Mesenchymal stem cell (in vitro differentiated cells and primary cell): ENCODE measurements at regions not wholly inside any gene's neighbourhood (a gene's known extent, or its start where the extent isn't known, plus 50 kb on each side); places are given as distances from the start of the nearest gene placed in this dataset.
"Not testable (repeated sequence)": the region's sequence is repeated elsewhere in the genome, so short reads cannot be mapped to it uniquely, and the experiment has no call there.

Source experiments
- DNase-seq: peaks from one replicate; pipeline ENCODE4 v3.0.0-alpha.2; 2013
- H2AFZ ChIP-seq: one replicate; pipeline ENCODE4 v1.6.1; 2013; ENCODE audit warnings: low read depth, mild to moderate bottlenecking, control low read depth, inconsistent platforms, low read length, moderate library complexity
- H2AK5ac ChIP-seq: 2 replicates; pipeline ENCODE4 v1.6.1; 2013; ENCODE audit warnings: low read length, moderate library complexity, mild to moderate bottlenecking, inconsistent platforms; ENCODE audit not compliant: severe bottlenecking
- H2BK120ac ChIP-seq: one replicate; pipeline ENCODE4 v1.6.1; 2013; ENCODE audit warnings: low read depth, mild to moderate bottlenecking, inconsistent platforms, low read length, moderate library complexity
- H2BK12ac ChIP-seq, 2 experiments: one replicate each; pipeline ENCODE4 v1.6.1; 2013; ENCODE audit warnings: inconsistent platforms in 2 of 2, low read length in 2 of 2, mild to moderate bottlenecking in 2 of 2, moderate library complexity in 2 of 2, control low read depth in 1 of 2
- H2BK15ac ChIP-seq: one replicate; pipeline ENCODE4 v1.6.1; 2013; ENCODE audit warnings: mild to moderate bottlenecking, low read depth, inconsistent platforms; ENCODE audit not compliant: poor library complexity, severe bottlenecking
- H2BK5ac ChIP-seq: 2 replicates; pipeline ENCODE4 v1.6.1; 2013; ENCODE audit warnings: low read depth, mild to moderate bottlenecking, low read length, control low read depth, inconsistent platforms; ENCODE audit not compliant: poor library complexity, severe bottlenecking
- H3K14ac ChIP-seq, 2 experiments: one replicate each; pipeline ENCODE4 v1.6.1; 2013; ENCODE audit warnings: inconsistent platforms in 2 of 2, low read length in 2 of 2, control low read depth in 1 of 2, mild to moderate bottlenecking in 1 of 2, moderate library complexity in 1 of 2
- H3K18ac ChIP-seq, 2 experiments: one replicate each; pipeline ENCODE4 v1.6.1; 2013; ENCODE audit warnings: inconsistent platforms in 2 of 2, low read length in 2 of 2, control low read depth in 1 of 2, low read depth in 1 of 2, mild to moderate bottlenecking in 1 of 2
- H3K23ac ChIP-seq, 2 experiments: one replicate each; pipeline ENCODE4 v1.6.1; 2013; ENCODE audit warnings: inconsistent platforms in 2 of 2, low read length in 2 of 2, mild to moderate bottlenecking in 2 of 2, moderate library complexity in 2 of 2, control low read depth in 1 of 2
- H3K27ac ChIP-seq: 2 replicates; pipeline ENCODE4 v1.5.1; 2013; ENCODE audit warnings: mild to moderate bottlenecking, moderate library complexity, low read length, control low read depth, inconsistent platforms; ENCODE audit not compliant: poor library complexity, severe bottlenecking
- H3K27me3 ChIP-seq, 2 experiments: 2 replicates each; pipeline versions ENCODE4 v1.6.1 to v1.7.0; 2013; ENCODE audit warnings: low read length in 2 of 2, mild to moderate bottlenecking in 2 of 2, moderate library complexity in 2 of 2, control low read depth in 1 of 2, inconsistent platforms in 1 of 2; ENCODE audit not compliant: control insufficient read depth in 1 of 2, insufficient read depth in 1 of 2
- H3K36me3 ChIP-seq, 2 experiments: 2 replicates each; pipeline versions ENCODE4 v1.6.1 to v1.7.0; 2013; ENCODE audit warnings: low read length in 2 of 2, control low read depth in 1 of 2, inconsistent platforms in 1 of 2, low read depth in 1 of 2, mild to moderate bottlenecking in 1 of 2; ENCODE audit not compliant: insufficient read depth in 2 of 2, control insufficient read depth in 1 of 2
- H3K4ac ChIP-seq, 2 experiments: one replicate each; pipeline ENCODE4 v1.6.1; 2013; ENCODE audit warnings: inconsistent platforms in 2 of 2, low read length in 2 of 2, mild to moderate bottlenecking in 2 of 2, moderate library complexity in 2 of 2, control low read depth in 1 of 2, low read depth in 1 of 2
- H3K4me1 ChIP-seq: 2 replicates; pipeline ENCODE4 v1.6.1; 2013; ENCODE audit warnings: low read depth, low read length, control low read depth; ENCODE audit not compliant: control insufficient read depth, insufficient read depth
- H3K4me2 ChIP-seq: 2 replicates; pipeline ENCODE4 v1.6.1; 2013; ENCODE audit warnings: low read length, mild to moderate bottlenecking, inconsistent platforms; ENCODE audit not compliant: poor library complexity, severe bottlenecking
- H3K4me3 ChIP-seq, 2 experiments: 2 replicates each; pipeline versions ENCODE4 v1.5.1 to v1.7.0; 2013; ENCODE audit warnings: low read length in 2 of 2, mild to moderate bottlenecking in 2 of 2, control low read depth in 1 of 2, low read depth in 1 of 2; ENCODE audit not compliant: insufficient read depth in 1 of 2
- H3K79me1 ChIP-seq: replicated peaks from 2 replicates; pipeline ENCODE4 v1.6.1; 2013; ENCODE audit warnings: mild to moderate bottlenecking, control low read depth, low read length, inconsistent platforms; ENCODE audit not compliant: poor library complexity, severe bottlenecking
- H3K9ac ChIP-seq: 2 replicates; pipeline ENCODE4 v1.7.0; 2013; ENCODE audit warnings: mild to moderate bottlenecking, low read length, moderate library complexity
- H3K9me3 ChIP-seq: 2 replicates; pipeline ENCODE4 v1.7.0; 2013; ENCODE audit warnings: mild to moderate bottlenecking, low read length; ENCODE audit not compliant: control insufficient read depth
- H4K8ac ChIP-seq: one replicate; pipeline ENCODE4 v1.6.1; 2013; ENCODE audit warnings: inconsistent platforms, mild to moderate bottlenecking, low read length, moderate library complexity
- H4K91ac ChIP-seq: one replicate; pipeline ENCODE4 v1.6.1; 2013; ENCODE audit warnings: mild to moderate bottlenecking, low read length, inconsistent platforms
- WGBS: methylation state at CpG from one replicate; pipeline ENCODE4 v1.1.7; 2013; ENCODE audit warnings: mixed read lengths; 5-methylcytosine and 5-hydroxymethylcytosine counted together

GRCh38 chr2:142489631-142490030, 358.8 kb upstream of the LRP1B start:
- not testable (repeated sequence) for DNase-seq, H4K8ac ChIP-seq
- 78% methylated on average over 1 of the region's 3 CpGs for WGBS

GRCh38 chr2:142484111-142484510, 353.3 kb upstream of the LRP1B start:
- H3K4ac ChIP-seq = no peak overlapping the region
- H2BK120ac ChIP-seq = no peak overlapping the region
- no peak overlapping the region for H2BK15ac ChIP-seq
- no peak overlapping the region for H2AK5ac ChIP-seq
- no peak overlapping the region for H3K4me2 ChIP-seq
- H4K91ac ChIP-seq = no peak overlapping the region
- no peaks in the 10 kb centered on the region for H3K4me1 ChIP-seq
- H4K8ac ChIP-seq = no peak overlapping the region
- H3K23ac ChIP-seq = no peak overlapping the region
- H3K18ac ChIP-seq = no peak overlapping the region
- H2BK12ac ChIP-seq = no peak overlapping the region
- no peak overlapping the region for H3K27ac ChIP-seq
- no peaks in the 10 kb centered on the region for H3K79me1 ChIP-seq
- H2AFZ ChIP-seq = no peak overlapping the region
- no peaks in the 10 kb centered on the region for H3K36me3 ChIP-seq
- no peak overlapping the region for H3K4me3 ChIP-seq
- H3K27me3 ChIP-seq = no peaks in the 10 kb centered on the region
- H3K9me3 ChIP-seq = peaks cover 16% of the 10 kb centered on the region
- no peak overlapping the region for H3K14ac ChIP-seq
- no peak overlapping the region for H3K9ac ChIP-seq
- no peak overlapping the region for H2BK5ac ChIP-seq
- 99% methylated on average over 2 of the region's 2 CpGs for WGBS
- DNase-seq = no peak

More at GRCh38 chr2:142489631-142490030, 358.8 kb upstream of the LRP1B start:
- H3K9ac ChIP-seq, H3K27ac ChIP-seq, H3K4me1 ChIP-seq, H2BK12ac ChIP-seq, H3K27me3 ChIP-seq, H3K4me2 ChIP-seq, H3K4ac ChIP-seq, H3K14ac ChIP-seq, H2AK5ac ChIP-seq, H3K23ac ChIP-seq, H3K18ac ChIP-seq, H3K36me3 ChIP-seq, H3K79me1 ChIP-seq, H2BK5ac ChIP-seq, H4K91ac ChIP-seq, H2AFZ ChIP-seq, H2BK120ac ChIP-seq, H2BK15ac ChIP-seq, H3K4me3 ChIP-seq: not testable (repeated sequence)
- peaks cover 21% of the 10 kb centered on the region for H3K9me3 ChIP-seq

GRCh38 chr2:142483653-142484052, 352.8 kb upstream of the LRP1B start:
- no peak overlapping the region for H3K23ac ChIP-seq
- H3K9ac ChIP-seq = no peak overlapping the region
- no peak overlapping the region for H3K4me3 ChIP-seq
- H3K36me3 ChIP-seq = no peaks in the 10 kb centered on the region
- H3K14ac ChIP-seq = no peak overlapping the region
- DNase-seq = no peak
- H3K4ac ChIP-seq = no peak overlapping the region
- no peak overlapping the region for H2AK5ac ChIP-seq
- no peak overlapping the region for H2BK5ac ChIP-seq
- no peak overlapping the region for H2BK120ac ChIP-seq
- no peak overlapping the region for H2AFZ ChIP-seq
- no peak overlapping the region for H2BK15ac ChIP-seq
- no peaks in the 10 kb centered on the region for H3K27me3 ChIP-seq
- H3K27ac ChIP-seq = no peak overlapping the region
- 94% methylated on average over 1 of the region's 1 CpG for WGBS
- no peak overlapping the region for H3K18ac ChIP-seq
- H2BK12ac ChIP-seq = no peak overlapping the region
- no peaks in the 10 kb centered on the region for H3K79me1 ChIP-seq
- H3K4me2 ChIP-seq = no peak overlapping the region
- no peaks in the 10 kb centered on the region for H3K4me1 ChIP-seq
- H4K91ac ChIP-seq = no peak overlapping the region
- H3K9me3 ChIP-seq = peaks cover 16% of the 10 kb centered on the region
- H4K8ac ChIP-seq = no peak overlapping the region

GRCh38 chr2:142478206-142478605, 347.4 kb upstream of the LRP1B start:
- Histone ChIP-seq H3K18ac (no peak overlapping the region), H3K23ac (no peak overlapping the region), H3K9me3 (no peaks in the 10 kb centered on the region), H3K27me3 (no peaks in the 10 kb centered on the region), H2BK15ac (no peak overlapping the region), H2AK5ac (no peak overlapping the region), H2BK5ac (no peak overlapping the region), H3K4me3 (no peak overlapping the region), H3K79me1 (no peaks in the 10 kb centered on the region), H2BK120ac (no peak overlapping the region), H2BK12ac (no peak overlapping the region), H3K14ac (no peak overlapping the region), H3K27ac (no peak overlapping the region), H3K36me3 (no peaks in the 10 kb centered on the region), H3K4me1 (no peaks in the 10 kb centered on the region), H4K91ac (no peak overlapping the region), H2AFZ (no peak overlapping the region), H4K8ac (no peak overlapping the region), H3K4ac (no peak overlapping the region), H3K4me2 (no peak overlapping the region), H3K9ac (no peak overlapping the region)
- WGBS = 60% methylated on average over 2 of the region's 2 CpGs
- no peak for DNase-seq
